ENCODE measurements at regions not wholly inside any gene's neighbourhood (a gene's known extent, or its start where the extent isn't known, plus 50 kb on each side); places are given as distances from the start of the nearest gene placed in this dataset.

DNA sequence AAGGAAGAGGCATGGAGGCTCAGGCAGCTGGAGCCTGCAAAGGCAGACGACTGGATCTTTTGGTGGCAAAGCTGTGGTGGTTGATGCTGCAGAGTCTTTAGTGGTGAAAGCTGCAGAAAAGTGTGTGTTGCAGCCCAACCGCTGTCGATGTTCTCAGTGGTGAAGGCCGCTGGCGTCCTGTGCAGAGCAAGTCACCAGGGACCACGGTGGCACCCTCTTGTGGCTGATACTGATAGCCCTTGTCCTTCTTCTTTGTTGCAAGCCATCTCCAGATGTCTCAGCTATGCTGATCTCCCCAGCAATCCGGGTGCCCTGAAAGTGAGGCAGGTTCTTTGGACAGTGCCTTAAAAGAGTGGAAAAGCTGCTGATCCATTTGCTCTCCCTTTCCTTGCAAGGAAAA is 610.9 kb upstream of the PCDH9 start:
- H3K4me2 ChIP-seq: no peak overlapping the region
- TF ChIP-seq, protein P1, sequence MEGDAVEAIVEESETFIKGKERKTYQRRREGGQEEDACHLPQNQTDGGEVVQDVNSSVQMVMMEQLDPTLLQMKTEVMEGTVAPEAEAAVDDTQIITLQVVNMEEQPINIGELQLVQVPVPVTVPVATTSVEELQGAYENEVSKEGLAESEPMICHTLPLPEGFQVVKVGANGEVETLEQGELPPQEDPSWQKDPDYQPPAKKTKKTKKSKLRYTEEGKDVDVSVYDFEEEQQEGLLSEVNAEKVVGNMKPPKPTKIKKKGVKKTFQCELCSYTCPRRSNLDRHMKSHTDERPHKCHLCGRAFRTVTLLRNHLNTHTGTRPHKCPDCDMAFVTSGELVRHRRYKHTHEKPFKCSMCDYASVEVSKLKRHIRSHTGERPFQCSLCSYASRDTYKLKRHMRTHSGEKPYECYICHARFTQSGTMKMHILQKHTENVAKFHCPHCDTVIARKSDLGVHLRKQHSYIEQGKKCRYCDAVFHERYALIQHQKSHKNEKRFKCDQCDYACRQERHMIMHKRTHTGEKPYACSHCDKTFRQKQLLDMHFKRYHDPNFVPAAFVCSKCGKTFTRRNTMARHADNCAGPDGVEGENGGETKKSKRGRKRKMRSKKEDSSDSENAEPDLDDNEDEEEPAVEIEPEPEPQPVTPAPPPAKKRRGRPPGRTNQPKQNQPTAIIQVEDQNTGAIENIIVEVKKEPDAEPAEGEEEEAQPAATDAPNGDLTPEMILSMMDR (conservative IDR thresholded peaks at IDR 0.05; ENCODE audit: low read depth, low read length): no peak
- no peaks in the 10 kb centered on the region for H3K36me3 ChIP-seq (ENCODE audit: insufficient read depth)
- H3K9ac ChIP-seq: no peak overlapping the region
- H3K4me3 ChIP-seq (IDR thresholded peaks at IDR 0.05; ENCODE audit: insufficient read depth, low read depth, low read length): no peak overlapping the region
- no peaks in the 10 kb centered on the region for H3K27me3 ChIP-seq (ENCODE audit: insufficient read depth, low read depth)
- no peak overlapping the region for H2AFZ ChIP-seq (ENCODE audit: low read depth)
- no peaks in the 10 kb centered on the region for H4K20me1 ChIP-seq (ENCODE audit: insufficient read depth)
- no peak overlapping the region for H3K27ac ChIP-seq
- no peaks in the 10 kb centered on the region for H3K79me2 ChIP-seq (ENCODE audit: insufficient read depth, low read depth)
- H3K4me1 ChIP-seq (ENCODE audit: low read depth, poor library complexity, severe bottlenecking): no peaks in the 10 kb centered on the region

DNA sequence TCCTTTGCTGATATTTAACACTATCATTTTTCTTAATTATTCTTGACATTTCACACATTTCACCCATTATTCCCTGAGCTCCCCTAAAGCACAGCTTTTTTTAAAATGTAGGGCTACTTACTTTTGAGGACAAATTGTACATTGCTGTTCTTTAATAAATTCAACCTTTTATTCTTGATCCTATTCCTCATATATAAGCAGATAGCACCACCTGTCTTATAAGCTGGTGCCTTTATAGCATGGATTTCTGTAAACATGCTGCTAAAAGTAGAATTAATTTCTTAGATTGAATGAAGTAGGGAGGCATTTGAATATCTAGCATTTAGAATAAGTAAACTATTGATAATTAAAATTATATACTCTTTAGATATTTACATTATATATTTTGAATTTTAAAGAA is 603.4 kb upstream of the PCDH9 start:
- TF ChIP-seq, protein P1 (conservative IDR thresholded peaks at IDR 0.05; ENCODE audit: low read depth, low read length): no peak

DNA sequence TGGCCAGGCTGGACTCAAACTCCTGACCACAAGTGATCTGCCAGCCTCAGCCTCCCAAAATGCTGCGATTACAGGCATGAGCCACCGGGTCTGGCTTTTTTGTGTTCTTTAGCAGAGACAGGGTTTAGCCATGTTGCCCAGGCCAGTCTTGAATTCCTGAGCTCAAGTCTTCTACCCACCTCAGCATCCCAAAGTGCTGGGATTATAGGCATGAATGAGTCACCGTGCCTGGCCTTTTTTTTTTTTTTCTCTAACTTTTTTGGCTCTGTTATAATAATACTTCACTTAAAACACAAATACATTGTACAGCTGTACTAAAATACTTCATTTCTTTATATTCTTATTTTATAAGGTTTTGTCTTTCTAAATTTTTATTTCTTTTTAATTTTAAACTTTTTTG is 599.5 kb upstream of the PCDH9 start:
- TF ChIP-seq, protein P1 (conservative IDR thresholded peaks at IDR 0.05; ENCODE audit: low read depth, low read length): no peak
- Histone ChIP-seq H4K20me1 (ENCODE audit: insufficient read depth) (no peaks in the 10 kb centered on the region), H3K36me3 (ENCODE audit: insufficient read depth) (no peaks in the 10 kb centered on the region), H2AFZ (ENCODE audit: low read depth) (no peak overlapping the region), H3K9ac (no peak overlapping the region), H3K4me3 (IDR thresholded peaks at IDR 0.05; ENCODE audit: insufficient read depth, low read depth, low read length) (no peak overlapping the region), H3K4me2 (no peak overlapping the region), H3K27ac (no peak overlapping the region), H3K79me2 (ENCODE audit: insufficient read depth, low read depth) (no peaks in the 10 kb centered on the region), H3K27me3 (ENCODE audit: insufficient read depth, low read depth) (no peaks in the 10 kb centered on the region), H3K4me1 (ENCODE audit: low read depth, poor library complexity, severe bottlenecking) (no peaks in the 10 kb centered on the region)

More for the DNA sequence above, 603.4 kb upstream of the PCDH9 start:
- Histone ChIP-seq H3K36me3 (ENCODE audit: insufficient read depth) (no peaks in the 10 kb centered on the region), H2AFZ (ENCODE audit: low read depth) (no peak overlapping the region), H3K27ac (no peak overlapping the region), H3K27me3 (ENCODE audit: insufficient read depth, low read depth) (no peaks in the 10 kb centered on the region), H4K20me1 (ENCODE audit: insufficient read depth) (no peaks in the 10 kb centered on the region), H3K9ac (no peak overlapping the region), H3K4me3 (IDR thresholded peaks at IDR 0.05; ENCODE audit: insufficient read depth, low read depth, low read length) (no peak overlapping the region), H3K79me2 (ENCODE audit: insufficient read depth, low read depth) (no peaks in the 10 kb centered on the region), H3K4me1 (ENCODE audit: low read depth, poor library complexity, severe bottlenecking) (no peaks in the 10 kb centered on the region), H3K4me2 (no peak overlapping the region)

DNA sequence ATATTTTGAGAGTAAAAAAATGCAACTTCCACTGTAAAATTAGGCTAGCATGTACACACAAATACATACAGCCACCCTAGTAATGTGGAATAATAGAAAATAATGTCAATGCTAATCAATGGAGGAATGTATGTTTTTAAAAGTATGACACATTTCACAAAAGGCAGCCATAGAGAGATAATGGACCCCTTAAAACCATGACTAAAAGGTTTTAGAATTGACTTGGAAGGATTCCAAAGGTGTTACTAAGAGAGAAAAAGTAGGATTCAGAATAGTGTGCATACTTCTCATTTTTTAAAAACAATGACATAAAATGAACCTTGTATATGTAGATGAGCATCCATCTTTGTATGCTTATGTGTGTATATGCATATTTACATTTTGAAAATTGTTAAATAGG is 597.9 kb upstream of the PCDH9 start:
- no peak overlapping the region for H3K4me2 ChIP-seq
- no peak overlapping the region for H3K4me3 ChIP-seq (IDR thresholded peaks at IDR 0.05; ENCODE audit: insufficient read depth, low read depth, low read length)
- H3K4me1 ChIP-seq (ENCODE audit: low read depth, poor library complexity, severe bottlenecking): no peaks in the 10 kb centered on the region
- H3K9ac ChIP-seq: no peak overlapping the region
- H3K36me3 ChIP-seq (ENCODE audit: insufficient read depth): no peaks in the 10 kb centered on the region
- TF ChIP-seq, protein P1 (conservative IDR thresholded peaks at IDR 0.05; ENCODE audit: low read depth, low read length): no peak
- no peak overlapping the region for H2AFZ ChIP-seq (ENCODE audit: low read depth)
- no peak overlapping the region for H3K27ac ChIP-seq
- H3K79me2 ChIP-seq (ENCODE audit: insufficient read depth, low read depth): no peaks in the 10 kb centered on the region
- H4K20me1 ChIP-seq (ENCODE audit: insufficient read depth): no peaks in the 10 kb centered on the region
- no peaks in the 10 kb centered on the region for H3K27me3 ChIP-seq (ENCODE audit: insufficient read depth, low read depth)
